GM23338 (cell line): ENCODE measurements at regions not wholly inside any gene's neighbourhood (a gene's known extent, or its start where the extent isn't known, plus 50 kb on each side); places are given as distances from the start of the nearest gene placed in this dataset.

ENCODE experiments used
- CTCF ChIP-seq, 2 experiments: fragments of 200-600 bp in 1 of 2; sonication (generic) in 1 of 2; conservative IDR thresholded peaks; 2 replicates each; pipeline versions ENCODE4 v1.5.1 to v1.6.1; 2016 to 2017; ENCODE audit warnings: antibody characterized with exemption in 2 of 2, low read depth in 2 of 2, mild to moderate bottlenecking in 2 of 2, moderate library complexity in 1 of 2
- EZH2 ChIP-seq: fragments of 200-600 bp; sonication (generic); IDR thresholded peaks from one replicate; pipeline ENCODE4 v1.8.0; 2017; ENCODE audit warnings: antibody characterized with exemption, mild to moderate bottlenecking, low read depth; ENCODE audit not compliant: unreplicated experiment
- POLR2AphosphoS5 ChIP-seq: IDR thresholded peaks from 2 replicates; pipeline ENCODE4 v1.6.1; 2016; ENCODE audit warnings: antibody characterized with exemption, low read depth
- REST ChIP-seq: IDR thresholded peaks from one replicate; pipeline ENCODE4 v1.6.1; 2018; ENCODE audit warnings: antibody characterized with exemption; ENCODE audit not compliant: unreplicated experiment
- ZNF462 ChIP-seq: fragments of 250-450 bp; sonication (Bioruptor Pico); IDR thresholded peaks from 2 replicates; pipeline ENCODE4 v1.5.0; 2020; ENCODE audit warnings: mild to moderate bottlenecking, moderate library complexity

- TF ChIP-seq POLR2AphosphoS5 (no peak), CTCF (conservative IDR thresholded peaks at IDR 0.05; ENCODE audit: low read depth in 2 of 2) (no peak), REST (no peak), EZH2 (no peak), ZNF462 (CRISPR knock-in tag) (no peak)
Measured at GRCh38 chr15:79678032-79678701, 218.6 kb downstream of the MTHFS start.
